Glomerular visceral epithelial cell (primary cell): ENCODE measurements at regions not wholly inside any gene's neighbourhood (a gene's known extent, or its start where the extent isn't known, plus 50 kb on each side); places are given as distances from the start of the nearest gene placed in this dataset.
"Not testable (repeated sequence)": the region's sequence is repeated elsewhere in the genome, so short reads cannot be mapped to it uniquely, and the experiment has no call there.

ENCODE experiments used
- DNase-seq: peaks from one replicate; pipeline ENCODE4 v3.0.0-alpha.2; 2016; ENCODE audit errors: extremely low spot score

DNA sequence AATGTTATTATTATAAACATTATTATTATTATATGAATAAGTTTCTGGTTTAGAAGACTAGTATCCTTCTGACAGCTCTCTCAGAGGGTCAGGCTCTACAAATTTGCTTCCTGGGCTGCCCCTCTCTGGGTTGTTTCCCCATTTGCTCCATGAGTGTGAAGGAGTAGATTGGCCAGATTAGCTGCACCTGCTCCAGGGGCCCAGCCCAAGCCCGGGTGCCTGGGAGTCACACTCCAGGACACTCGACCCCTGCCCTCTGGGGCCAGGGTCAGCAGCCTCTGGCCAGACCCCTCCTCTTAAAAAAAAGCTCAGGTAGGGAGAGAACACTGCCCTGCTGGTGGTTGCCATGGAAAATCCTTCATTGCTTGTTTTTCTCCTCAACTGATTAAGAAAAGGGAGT, 169.0 kb upstream of the FOXD4L5 start:
- not testable (repeated sequence) for DNase-seq

DNA sequence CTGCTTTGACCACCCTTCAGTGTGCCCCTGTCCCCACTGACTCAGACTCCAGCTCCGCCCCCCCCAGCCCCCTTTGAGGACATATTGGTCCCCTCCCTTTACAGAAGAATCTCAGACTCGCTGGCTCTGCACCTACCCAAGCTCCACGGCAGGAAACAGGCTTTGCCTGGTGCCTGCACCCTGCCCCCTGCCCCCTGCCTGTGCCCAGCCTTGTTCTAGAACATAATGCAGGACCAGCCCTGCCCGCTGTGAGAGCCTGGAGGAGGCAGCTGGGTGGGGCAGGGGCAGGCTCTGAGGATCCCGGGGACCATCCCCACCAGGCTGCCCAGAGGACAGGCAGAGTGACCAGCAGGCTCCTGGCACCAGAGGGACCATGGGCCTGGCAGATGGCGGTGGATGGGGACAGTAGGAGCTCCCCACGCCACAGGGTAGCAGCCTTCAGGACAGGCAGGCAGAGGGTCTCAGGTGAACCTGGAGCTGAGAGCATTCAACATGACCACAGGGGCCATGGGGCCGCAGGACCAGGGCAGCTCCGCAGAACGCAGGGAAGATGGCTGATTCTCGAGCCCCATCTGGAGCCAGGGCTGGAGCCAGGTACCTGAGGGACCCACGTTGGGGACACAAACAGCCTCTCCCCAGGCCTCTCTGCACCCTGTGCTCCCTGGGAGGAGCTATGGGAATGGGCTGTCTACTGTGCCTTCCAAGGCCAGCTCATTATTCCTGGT, 165.0 kb upstream of the FOXD4L5 start:
- DNase-seq: not testable (repeated sequence)

- DNase-seq: no peak
Observed at GRCh38 chr9:65449423-65449822, 164.4 kb upstream of the FOXD4L5 start.

DNA sequence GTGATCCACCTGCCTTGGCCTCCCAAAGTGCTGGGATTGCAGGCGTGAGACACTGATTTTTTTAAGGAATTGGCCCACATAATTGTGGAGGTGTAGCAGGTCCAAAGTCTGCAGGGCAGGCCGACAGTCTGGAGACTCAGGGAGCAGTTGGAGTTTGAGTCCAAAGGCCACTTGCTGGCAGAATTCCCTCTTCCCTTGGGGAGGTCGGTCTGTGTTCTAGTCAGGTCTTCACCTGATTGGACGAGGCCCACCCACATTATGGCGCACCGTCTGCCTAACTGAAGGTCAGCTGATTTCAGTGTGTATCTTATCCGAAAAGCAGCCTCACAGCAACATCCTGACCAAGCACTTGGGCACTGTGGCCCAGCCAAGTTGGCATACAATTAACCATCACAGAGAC, 162.1 kb upstream of the FOXD4L5 start:
- not testable (repeated sequence) for DNase-seq

DNA sequence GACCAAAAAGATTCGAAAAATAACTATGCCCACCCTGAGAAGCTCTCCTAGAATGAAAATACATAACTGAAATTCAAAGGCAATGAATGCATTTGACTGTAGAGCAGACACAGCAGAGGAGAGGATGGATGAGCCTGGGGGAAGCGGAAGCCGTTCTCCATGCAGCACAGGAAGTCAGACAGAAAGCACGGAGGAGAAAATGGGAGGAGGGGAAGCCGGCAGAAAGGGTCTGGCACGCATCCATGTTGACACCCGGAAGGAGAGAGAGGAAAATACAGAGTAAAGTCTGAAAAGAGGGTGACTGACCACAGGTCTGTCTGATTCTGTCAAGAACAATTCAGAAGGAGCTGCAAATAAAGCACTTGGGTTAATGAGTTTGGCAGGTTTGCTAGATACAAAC, 161.0 kb upstream of the FOXD4L5 start:
- not testable (repeated sequence) for DNase-seq

GRCh38 chr9:65444943-65445342, 159.9 kb upstream of the FOXD4L5 start:
- DNase-seq: no peak

DNA sequence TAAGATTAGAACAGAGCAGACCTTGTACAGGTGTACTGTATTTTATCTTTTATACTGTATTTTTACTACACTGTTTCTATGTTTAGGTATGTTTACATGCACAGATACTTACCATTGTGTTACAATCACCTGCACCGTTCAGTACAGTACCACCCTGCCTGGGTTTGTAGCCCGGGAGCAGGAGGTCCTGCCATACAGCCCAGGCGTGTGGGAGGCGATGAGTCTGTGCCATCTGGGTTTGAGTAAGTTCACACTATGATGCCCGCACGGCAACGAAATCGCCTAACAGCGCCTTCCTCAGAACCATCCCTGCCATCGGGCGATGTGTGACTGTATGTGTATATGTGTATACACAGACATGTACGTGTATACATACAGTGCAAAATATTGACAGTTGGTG, 157.1 kb upstream of the FOXD4L5 start:
- not testable (repeated sequence) for DNase-seq

- not testable (repeated sequence) for DNase-seq
Observed at GRCh38 chr9:65441324-65441920, 156.4 kb upstream of the FOXD4L5 start.

GRCh38 chr9:65437724-65438123, 152.7 kb upstream of the FOXD4L5 start:
- no peak for DNase-seq

- DNase-seq: no peak
Observed at GRCh38 chr9:65435464-65435863, 150.5 kb upstream of the FOXD4L5 start.

DNA sequence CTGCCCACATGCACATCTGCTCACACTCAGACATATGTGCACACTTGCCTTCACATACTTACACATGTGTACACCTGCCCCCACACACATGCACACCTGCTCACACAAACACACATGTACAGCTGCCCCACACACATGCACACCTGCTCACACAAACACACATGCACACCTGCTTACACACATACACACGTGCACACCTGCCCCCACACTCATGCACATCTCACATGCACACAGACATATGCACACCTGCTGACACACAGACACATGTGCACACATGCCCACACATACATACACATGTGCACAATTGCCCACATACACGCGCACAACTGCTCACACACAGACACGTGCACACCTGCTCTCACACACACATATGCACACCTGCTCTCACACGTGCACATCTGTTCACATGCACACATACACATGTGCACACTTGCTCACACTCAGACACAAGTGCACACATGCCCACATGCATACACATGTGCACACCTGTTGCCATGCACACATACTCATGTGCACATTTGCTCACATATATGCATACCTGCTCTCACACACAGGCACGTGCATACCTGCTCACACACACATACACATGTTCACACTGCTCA, 147.8 kb upstream of the FOXD4L5 start:
- DNase-seq: no peak

GRCh38 chr9:65432051-65432450, 147.0 kb upstream of the FOXD4L5 start:
- DNase-seq: no peak

GRCh38 chr9:65430221-65430620, 145.2 kb upstream of the FOXD4L5 start:
- no peak for DNase-seq

DNA sequence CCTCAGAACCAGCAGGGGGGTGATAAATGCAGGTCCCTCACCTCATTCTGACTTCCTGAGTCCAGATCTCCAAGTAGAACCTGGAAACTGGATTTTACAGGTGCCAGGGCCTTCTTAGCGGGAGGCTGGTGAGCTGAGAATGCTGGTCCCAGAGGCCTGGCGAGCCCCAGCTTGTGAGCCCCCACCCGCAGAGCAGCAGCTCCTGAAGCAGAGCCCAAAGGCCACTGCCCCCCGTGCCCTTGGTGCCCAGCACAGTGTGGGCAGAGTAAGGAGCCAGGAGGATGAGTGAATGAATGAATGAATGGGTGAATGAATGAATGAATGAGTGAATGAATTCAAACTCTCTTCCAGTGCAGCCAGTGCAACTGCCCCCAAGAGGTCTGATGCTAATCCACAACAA, 142.4 kb upstream of the FOXD4L5 start:
- DNase-seq: not testable (repeated sequence)

GRCh38 chr9:65426813-65427212, 141.8 kb upstream of the FOXD4L5 start:
- DNase-seq: not testable (repeated sequence)

GRCh38 chr9:65426231-65426630, 141.2 kb upstream of the FOXD4L5 start:
- DNase-seq: no peak

GRCh38 chr9:65425183-65425582, 140.2 kb upstream of the FOXD4L5 start:
- DNase-seq: not testable (repeated sequence)

DNA sequence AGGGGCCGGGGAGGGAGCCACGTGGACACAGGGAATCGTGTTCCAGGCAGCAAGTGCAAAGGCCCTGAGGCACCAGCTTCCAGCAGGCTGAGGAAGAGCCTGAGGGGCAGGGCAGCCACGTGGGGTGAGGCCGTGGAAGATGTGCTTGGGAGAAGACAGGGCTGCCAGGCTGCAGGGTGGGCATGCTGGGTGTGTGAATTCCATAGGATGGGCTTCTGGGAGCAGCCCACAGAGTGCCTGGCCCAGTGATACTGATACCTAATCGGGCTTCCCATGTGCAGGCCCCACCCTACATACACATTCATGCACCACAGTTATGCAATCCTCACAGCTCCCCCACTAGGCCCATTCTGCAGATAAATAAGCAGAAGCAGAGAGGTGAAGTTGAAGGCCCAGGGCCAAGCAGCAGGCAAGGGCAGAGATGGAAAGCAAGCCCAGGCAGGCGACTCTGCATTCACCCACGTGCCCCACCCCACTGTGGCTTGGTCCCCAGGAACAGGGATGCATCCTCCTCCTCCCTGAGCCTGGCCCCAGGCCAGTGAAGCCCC, 139.5 kb upstream of the FOXD4L5 start:
- not testable (repeated sequence) for DNase-seq

DNA sequence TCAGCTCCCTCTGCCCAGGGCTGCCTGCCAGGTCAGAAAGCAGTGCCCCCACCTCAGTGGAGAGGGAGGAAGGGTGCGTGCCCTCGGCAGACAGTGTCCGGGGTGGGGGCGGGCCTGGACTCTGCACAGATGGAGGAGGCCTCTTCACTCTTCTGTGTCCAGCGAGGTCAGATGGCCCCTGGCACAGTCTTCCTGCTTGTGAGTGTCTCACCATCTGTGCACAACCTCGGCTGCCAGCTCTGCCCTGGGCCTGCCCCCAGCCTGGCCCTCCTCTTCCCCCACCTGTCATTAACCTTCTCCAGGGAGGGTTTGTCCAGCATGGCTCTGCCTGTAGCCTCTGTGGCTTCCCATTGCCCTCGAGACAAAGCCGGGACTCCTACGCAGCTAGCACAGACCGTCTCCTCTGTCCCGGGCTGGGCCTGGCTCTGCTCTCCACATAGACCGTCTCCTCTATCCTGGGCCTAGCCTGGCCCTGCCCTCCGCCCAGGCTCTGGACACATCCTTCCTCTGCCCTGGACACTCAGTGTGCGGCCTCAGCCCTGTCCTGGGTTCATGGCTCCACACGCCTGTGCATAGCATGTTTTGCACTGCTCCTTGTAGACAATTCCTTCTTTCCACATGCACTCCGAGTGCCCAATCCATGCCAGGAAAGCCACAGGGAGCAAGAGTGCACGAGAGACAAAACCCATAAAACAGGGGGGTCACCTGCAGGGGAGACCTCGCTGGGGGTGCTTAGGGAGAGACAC, 138.9 kb upstream of the FOXD4L5 start:
- DNase-seq: not testable (repeated sequence)

DNA sequence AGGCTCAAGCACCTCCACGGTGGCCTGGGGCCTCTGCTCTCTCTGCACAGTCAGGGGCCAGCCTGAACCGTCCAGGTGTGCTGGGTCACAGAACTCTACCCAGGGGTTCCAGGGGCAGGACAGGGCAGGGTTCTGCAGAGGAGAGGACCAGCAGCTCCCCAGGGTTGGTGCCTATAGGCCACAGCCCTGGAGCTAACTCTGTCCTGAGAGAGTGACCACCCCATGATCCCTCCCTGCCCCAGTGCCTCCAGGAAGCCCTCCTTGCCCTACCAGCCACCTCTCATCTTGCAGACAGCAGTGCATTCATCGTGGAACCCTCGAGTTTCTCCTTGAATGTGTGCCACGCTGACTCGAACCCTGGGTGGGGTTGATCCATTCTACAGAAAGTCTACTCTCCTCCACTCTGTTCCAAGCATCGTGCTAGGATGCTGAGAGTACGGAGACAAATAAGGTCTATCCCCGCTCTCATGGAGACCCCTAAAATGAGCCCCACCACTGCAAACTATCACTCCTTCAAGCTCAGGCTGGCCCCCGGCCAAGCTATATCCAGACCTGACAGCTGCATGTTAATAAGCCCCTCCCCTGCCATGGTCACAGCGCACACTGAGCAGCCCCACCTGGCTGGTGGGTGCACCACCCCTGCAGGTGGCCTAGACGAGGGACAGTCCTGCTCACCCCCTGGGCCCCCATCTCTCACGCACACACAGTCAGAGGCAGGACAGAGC, 138.1 kb upstream of the FOXD4L5 start:
- DNase-seq: not testable (repeated sequence)

DNA sequence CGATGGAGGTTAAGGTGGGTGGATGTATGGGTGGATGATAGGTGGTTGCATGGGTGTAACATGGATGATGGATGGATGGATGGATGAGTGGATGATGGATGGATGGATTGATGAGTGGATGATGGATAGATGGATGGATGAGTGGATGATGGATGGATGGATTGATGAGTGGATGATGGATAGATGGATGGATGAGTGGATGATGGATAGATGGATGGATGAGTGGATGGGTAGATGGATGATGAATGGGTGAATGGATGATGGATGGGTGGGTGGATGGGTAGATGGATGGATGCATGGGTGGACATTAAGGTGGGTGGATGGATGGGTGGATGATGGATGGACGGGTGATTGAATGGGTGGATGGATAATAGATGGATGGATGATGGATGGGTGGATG, 136.5 kb upstream of the FOXD4L5 start:
- not testable (repeated sequence) for DNase-seq
